ENCODE measurements at regions not wholly inside any gene's neighbourhood (a gene's known extent, or its start where the extent isn't known, plus 50 kb on each side); places are given as distances from the start of the nearest gene placed in this dataset.

DNA sequence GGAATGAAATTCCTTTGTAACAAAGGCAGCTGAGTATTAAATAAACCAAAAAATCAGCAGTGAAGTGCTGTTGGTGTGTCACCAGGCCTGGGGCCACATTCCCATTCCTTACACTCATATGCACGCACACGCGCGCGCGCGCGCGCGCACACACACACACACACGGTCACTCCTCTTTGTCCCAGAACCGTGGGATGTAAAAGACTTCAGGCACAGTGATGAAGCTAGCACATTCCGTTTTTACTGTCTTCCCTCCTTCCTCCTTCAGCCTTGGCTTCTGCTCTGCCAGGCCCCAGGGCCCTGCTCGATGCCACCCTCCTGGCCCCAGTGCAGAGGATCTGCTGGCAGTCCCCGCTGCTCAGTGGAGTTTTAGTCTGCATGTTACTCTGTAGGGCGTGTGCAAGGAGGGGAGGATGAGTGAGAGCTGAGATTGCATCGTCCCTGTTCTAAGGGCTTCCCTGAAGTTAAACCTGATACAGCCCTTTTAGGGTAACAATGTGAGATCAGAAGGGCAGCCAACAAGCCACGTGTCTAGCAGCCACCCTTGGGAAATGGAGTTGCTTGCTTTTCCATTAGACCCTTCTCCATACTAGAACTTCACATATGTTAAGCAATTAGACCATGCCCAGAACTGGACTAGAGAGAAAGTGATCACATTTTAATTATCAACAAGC is 71.7 kb upstream of the WDR26 start:
- no peak for DNase-seq (ENCODE audit: low spot score)
- Histone ChIP-seq H3K27ac (ENCODE audit: low read depth in 1 of 2, low read length in 2 of 2) (peak overlapping the region; percentile 84 to 86), H3K27me3 (ENCODE audit: control insufficient read depth in 4 of 4, insufficient read depth in 4 of 4, low read length in 3 of 4) (no peaks in the 10 kb centered on the region), H3K9me3 (ENCODE audit: control insufficient read depth in 4 of 4, low read length in 3 of 4) (no peaks in the 10 kb centered on the region), H3K4me1 (ENCODE audit: control insufficient read depth in 4 of 4, insufficient read depth in 4 of 4, low read length in 3 of 4) (peaks cover 13 to 70% (median 55%) of the 10 kb centered on the region in 4 donors), H3K4me3 (ENCODE audit: low read depth in 1 of 3, low read length in 3 of 3) (no peak overlapping the region), H3K9ac (ENCODE audit: low read depth in 1 of 2, low read length in 2 of 2) (no peak overlapping the region), H3K36me3 (ENCODE audit: control insufficient read depth in 4 of 4, insufficient read depth in 3 of 4, low read depth in 1 of 4, low read length in 3 of 4) (no peaks in the 10 kb centered on the region)
- WGBS, result 68% methylated on average over 18 of the region's 18 CpGs
- TF ChIP-seq RAD21 (IDR thresholded peaks at IDR 0.05), result no peak
- TF ChIP-seq YY1 (IDR thresholded peaks at IDR 0.05), result peak; percentile 67
- TF ChIP-seq TAF1 (conservative IDR thresholded peaks at IDR 0.05), result no peak
- TF ChIP-seq NR2F2 (IDR thresholded peaks at IDR 0.05), result no peak
- peak; percentile 46 to 60 for TF ChIP-seq RXRA (IDR thresholded peaks at IDR 0.05)
- TF ChIP-seq, protein P1, sequence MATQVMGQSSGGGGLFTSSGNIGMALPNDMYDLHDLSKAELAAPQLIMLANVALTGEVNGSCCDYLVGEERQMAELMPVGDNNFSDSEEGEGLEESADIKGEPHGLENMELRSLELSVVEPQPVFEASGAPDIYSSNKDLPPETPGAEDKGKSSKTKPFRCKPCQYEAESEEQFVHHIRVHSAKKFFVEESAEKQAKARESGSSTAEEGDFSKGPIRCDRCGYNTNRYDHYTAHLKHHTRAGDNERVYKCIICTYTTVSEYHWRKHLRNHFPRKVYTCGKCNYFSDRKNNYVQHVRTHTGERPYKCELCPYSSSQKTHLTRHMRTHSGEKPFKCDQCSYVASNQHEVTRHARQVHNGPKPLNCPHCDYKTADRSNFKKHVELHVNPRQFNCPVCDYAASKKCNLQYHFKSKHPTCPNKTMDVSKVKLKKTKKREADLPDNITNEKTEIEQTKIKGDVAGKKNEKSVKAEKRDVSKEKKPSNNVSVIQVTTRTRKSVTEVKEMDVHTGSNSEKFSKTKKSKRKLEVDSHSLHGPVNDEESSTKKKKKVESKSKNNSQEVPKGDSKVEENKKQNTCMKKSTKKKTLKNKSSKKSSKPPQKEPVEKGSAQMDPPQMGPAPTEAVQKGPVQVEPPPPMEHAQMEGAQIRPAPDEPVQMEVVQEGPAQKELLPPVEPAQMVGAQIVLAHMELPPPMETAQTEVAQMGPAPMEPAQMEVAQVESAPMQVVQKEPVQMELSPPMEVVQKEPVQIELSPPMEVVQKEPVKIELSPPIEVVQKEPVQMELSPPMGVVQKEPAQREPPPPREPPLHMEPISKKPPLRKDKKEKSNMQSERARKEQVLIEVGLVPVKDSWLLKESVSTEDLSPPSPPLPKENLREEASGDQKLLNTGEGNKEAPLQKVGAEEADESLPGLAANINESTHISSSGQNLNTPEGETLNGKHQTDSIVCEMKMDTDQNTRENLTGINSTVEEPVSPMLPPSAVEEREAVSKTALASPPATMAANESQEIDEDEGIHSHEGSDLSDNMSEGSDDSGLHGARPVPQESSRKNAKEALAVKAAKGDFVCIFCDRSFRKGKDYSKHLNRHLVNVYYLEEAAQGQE (IDR thresholded peaks at IDR 0.05), result no peak
- no peak for TF ChIP-seq FOXA2 (IDR thresholded peaks at IDR 0.05)
- TF ChIP-seq, protein P2, sequence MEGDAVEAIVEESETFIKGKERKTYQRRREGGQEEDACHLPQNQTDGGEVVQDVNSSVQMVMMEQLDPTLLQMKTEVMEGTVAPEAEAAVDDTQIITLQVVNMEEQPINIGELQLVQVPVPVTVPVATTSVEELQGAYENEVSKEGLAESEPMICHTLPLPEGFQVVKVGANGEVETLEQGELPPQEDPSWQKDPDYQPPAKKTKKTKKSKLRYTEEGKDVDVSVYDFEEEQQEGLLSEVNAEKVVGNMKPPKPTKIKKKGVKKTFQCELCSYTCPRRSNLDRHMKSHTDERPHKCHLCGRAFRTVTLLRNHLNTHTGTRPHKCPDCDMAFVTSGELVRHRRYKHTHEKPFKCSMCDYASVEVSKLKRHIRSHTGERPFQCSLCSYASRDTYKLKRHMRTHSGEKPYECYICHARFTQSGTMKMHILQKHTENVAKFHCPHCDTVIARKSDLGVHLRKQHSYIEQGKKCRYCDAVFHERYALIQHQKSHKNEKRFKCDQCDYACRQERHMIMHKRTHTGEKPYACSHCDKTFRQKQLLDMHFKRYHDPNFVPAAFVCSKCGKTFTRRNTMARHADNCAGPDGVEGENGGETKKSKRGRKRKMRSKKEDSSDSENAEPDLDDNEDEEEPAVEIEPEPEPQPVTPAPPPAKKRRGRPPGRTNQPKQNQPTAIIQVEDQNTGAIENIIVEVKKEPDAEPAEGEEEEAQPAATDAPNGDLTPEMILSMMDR (IDR thresholded peaks at IDR 0.05; ENCODE audit: low read depth, low read length, missing input control), result no peak
- TF ChIP-seq HNF4A (conservative IDR thresholded peaks at IDR 0.05), result peak; percentile 66 to 72
- TF ChIP-seq JUND (IDR thresholded peaks at IDR 0.05), result peak in 1 of 2 donors; percentile 28
- TF ChIP-seq, protein P3, sequence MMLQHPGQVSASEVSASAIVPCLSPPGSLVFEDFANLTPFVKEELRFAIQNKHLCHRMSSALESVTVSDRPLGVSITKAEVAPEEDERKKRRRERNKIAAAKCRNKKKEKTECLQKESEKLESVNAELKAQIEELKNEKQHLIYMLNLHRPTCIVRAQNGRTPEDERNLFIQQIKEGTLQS (IDR thresholded peaks at IDR 0.05), result peak; percentile 29
- no peak for TF ChIP-seq GABPA (IDR thresholded peaks at IDR 0.05 in 1 of 2, conservative IDR thresholded peaks at IDR 0.05 in 1 of 2)
- no peak for TF ChIP-seq FOXA1 (IDR thresholded peaks at IDR 0.05)
- TF ChIP-seq, protein P4, sequence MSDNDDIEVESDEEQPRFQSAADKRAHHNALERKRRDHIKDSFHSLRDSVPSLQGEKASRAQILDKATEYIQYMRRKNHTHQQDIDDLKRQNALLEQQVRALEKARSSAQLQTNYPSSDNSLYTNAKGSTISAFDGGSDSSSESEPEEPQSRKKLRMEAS (IDR thresholded peaks at IDR 0.05), result peak; percentile 27
- TF ChIP-seq, protein P5, sequence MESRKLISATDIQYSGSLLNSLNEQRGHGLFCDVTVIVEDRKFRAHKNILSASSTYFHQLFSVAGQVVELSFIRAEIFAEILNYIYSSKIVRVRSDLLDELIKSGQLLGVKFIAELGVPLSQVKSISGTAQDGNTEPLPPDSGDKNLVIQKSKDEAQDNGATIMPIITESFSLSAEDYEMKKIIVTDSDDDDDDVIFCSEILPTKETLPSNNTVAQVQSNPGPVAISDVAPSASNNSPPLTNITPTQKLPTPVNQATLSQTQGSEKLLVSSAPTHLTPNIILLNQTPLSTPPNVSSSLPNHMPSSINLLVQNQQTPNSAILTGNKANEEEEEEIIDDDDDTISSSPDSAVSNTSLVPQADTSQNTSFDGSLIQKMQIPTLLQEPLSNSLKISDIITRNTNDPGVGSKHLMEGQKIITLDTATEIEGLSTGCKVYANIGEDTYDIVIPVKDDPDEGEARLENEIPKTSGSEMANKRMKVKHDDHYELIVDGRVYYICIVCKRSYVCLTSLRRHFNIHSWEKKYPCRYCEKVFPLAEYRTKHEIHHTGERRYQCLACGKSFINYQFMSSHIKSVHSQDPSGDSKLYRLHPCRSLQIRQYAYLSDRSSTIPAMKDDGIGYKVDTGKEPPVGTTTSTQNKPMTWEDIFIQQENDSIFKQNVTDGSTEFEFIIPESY (IDR thresholded peaks at IDR 0.05), result no peak
- peak; percentile 69 for TF ChIP-seq SP1 (IDR thresholded peaks at IDR 0.05)
- peak; percentile 44 for TF ChIP-seq HNF4G (IDR thresholded peaks at IDR 0.05)
- no peak for TF ChIP-seq EGR1 (IDR thresholded peaks at IDR 0.05; ENCODE audit: low read depth in 2 of 2)

Measured in liver (tissue), 8 donors.